GM18870 (cell line): ENCODE measurements at regions not wholly inside any gene's neighbourhood (a gene's known extent, or its start where the extent isn't known, plus 50 kb on each side); places are given as distances from the start of the nearest gene placed in this dataset.
"Not testable (repeated sequence)": the region's sequence is repeated elsewhere in the genome, so short reads cannot be mapped to it uniquely, and the experiment has no call there.

Experiments used
- ATAC-seq: cut with Tn5 transposase; IDR thresholded peaks from one replicate; pipeline ENCODE4 v1.9.1; 2021; ENCODE audit warnings: moderate library complexity; ENCODE audit not compliant: unreplicated experiment

- no peak for ATAC-seq
Measured at GRCh38 chr4:112085156-112086035, 59.9 kb upstream of the FAM241A start.

DNA sequence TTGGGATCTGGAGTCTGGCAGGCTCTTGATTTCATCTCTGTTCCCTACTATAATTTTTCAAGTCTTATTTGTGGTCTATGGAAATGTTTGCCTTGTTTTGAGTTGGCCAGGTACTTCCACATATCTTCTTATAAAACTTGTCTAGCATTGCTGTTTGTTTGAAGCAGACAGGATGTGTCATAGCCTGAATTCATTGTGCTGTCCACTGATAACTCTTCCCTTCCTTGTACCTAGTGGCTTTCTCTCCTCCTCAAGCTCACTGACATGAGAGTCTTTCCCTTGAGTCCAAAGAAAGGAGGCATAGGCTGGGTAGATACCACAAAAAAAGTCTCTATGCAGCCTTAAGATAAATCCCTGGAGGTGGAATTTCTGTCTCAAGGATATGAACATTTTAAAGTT lies 59.2 kb upstream of the FAM241A start:
- ATAC-seq: no peak

GRCh38 chr4:112086661-112087060 lies 58.6 kb upstream of the FAM241A start:
- not testable (repeated sequence) for ATAC-seq

DNA sequence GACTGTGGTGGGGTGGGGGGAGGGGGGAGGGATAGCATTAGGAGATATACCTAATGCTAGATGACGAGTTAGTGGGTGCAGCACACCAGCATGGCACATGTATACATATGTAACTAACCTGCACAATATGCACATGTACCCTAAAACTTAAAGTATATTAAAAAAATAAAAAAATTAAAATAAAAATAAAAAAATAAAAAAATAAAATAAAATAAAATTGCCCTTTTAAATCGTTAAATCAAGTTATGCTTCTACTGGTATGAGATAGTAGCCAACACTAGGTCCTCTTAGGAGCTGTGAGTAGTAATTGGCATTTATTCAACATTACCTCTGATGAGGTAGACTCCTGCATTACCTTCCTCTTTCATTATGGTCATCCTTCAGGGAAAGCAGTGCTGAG lies 52.9 kb upstream of the FAM241A start:
- not testable (repeated sequence) for ATAC-seq

DNA sequence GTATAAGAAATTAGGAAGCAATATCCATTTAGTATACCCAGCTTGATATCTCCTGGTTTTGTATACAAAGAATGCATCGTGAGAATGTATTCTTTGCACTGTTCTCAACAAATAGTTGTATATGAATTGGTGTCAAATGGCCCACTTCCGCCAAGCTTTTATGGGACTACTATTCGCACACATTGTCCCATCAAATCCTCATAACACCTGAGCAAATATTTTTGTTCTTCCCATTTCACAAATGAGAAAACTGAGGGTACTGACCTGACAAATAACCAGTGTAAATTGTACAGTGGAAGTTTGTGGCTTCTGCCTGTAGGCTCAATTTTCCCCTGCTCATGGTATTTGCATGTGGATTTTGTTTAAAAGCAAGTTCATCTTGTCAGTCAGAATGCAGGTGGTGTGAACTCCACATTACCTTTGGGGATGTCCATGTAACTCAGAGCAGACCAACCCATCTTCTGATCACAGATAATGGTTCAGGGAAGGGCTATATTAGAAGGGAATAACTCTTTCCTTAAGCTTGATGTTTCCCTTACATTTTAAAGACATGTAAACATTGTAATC lies 51.5 kb upstream of the FAM241A start:
- ATAC-seq: no peak

- no peak for ATAC-seq
Measured at GRCh38 chr4:112094330-112094729, 50.9 kb upstream of the FAM241A start.
